ENCODE measurements at regions not wholly inside any gene's neighbourhood (a gene's known extent, or its start where the extent isn't known, plus 50 kb on each side); places are given as distances from the start of the nearest gene placed in this dataset.

GRCh38 chrX:10749113-10749512 lies 128.7 kb upstream of the MID1 start:
- no peak for DNase-seq

- no peak for DNase-seq
These were observed 130.2 kb upstream of the MID1 start for GRCh38 chrX:10750581-10750980.

GRCh38 chrX:10753116-10753515 lies 132.7 kb upstream of the MID1 start:
- DNase-seq = no peak

GRCh38 chrX:10754445-10754844 lies 134.1 kb upstream of the MID1 start:
- no peak for DNase-seq

GRCh38 chrX:10755439-10756334 lies 135.3 kb upstream of the MID1 start:
- DNase-seq = no peak

GRCh38 chrX:10756441-10756840 lies 136.1 kb upstream of the MID1 start:
- no peak for DNase-seq

GRCh38 chrX:10759141-10759799 lies 138.9 kb upstream of the MID1 start:
- no peak for DNase-seq

- DNase-seq = no peak
These were observed 141.1 kb upstream of the MID1 start for GRCh38 chrX:10761447-10761846.

- peak in 1 of 5 experiments; percentile 2 for DNase-seq
These were observed 148.8 kb upstream of the MID1 start for GRCh38 chrX:10769195-10769594.

- no peak for DNase-seq
These were observed 149.6 kb upstream of the MID1 start for GRCh38 chrX:10769696-10770619.

- no peak for DNase-seq
These were observed 152.9 kb upstream of the MID1 start for GRCh38 chrX:10773318-10773717.

GRCh38 chrX:10781847-10782530 lies 161.6 kb upstream of the MID1 start:
- no peak for DNase-seq

GRCh38 chrX:10783451-10783995 lies 163.1 kb upstream of the MID1 start:
- DNase-seq = no peak

GRCh38 chrX:10787264-10787663 lies 166.9 kb upstream of the MID1 start:
- DNase-seq = no peak

GRCh38 chrX:10794203-10794630 lies 173.8 kb upstream of the MID1 start:
- DNase-seq = no peak

GRCh38 chrX:10795721-10796120 lies 175.3 kb upstream of the MID1 start:
- no peak for DNase-seq

GRCh38 chrX:10797466-10797865 lies 177.1 kb upstream of the MID1 start:
- DNase-seq = no peak

GRCh38 chrX:10798041-10798440 lies 177.7 kb upstream of the MID1 start:
- DNase-seq = no peak

GRCh38 chrX:10800796-10801195 lies 180.4 kb upstream of the MID1 start:
- DNase-seq = no peak

- no peak for DNase-seq
These were observed 190.7 kb upstream of the MID1 start for GRCh38 chrX:10811111-10811510.

GRCh38 chrX:10813761-10814160 lies 193.4 kb upstream of the MID1 start:
- no peak for DNase-seq

GRCh38 chrX:10818651-10819050 lies 198.3 kb upstream of the MID1 start:
- DNase-seq = no peak
